ENCODE measurements at regions not wholly inside any gene's neighbourhood (a gene's known extent, or its start where the extent isn't known, plus 50 kb on each side); places are given as distances from the start of the nearest gene placed in this dataset.

- Histone ChIP-seq H4K20me1 (ENCODE audit: insufficient read depth) (no peaks in the 10 kb centered on the region), H3K27ac (no peak overlapping the region), H3K4me3 (IDR thresholded peaks at IDR 0.05; ENCODE audit: insufficient read depth, low read depth, low read length) (no peak overlapping the region), H2AFZ (ENCODE audit: low read depth) (no peak overlapping the region), H3K4me2 (no peak overlapping the region), H3K4me1 (ENCODE audit: low read depth, poor library complexity, severe bottlenecking) (no peaks in the 10 kb centered on the region), H3K36me3 (ENCODE audit: insufficient read depth) (no peaks in the 10 kb centered on the region), H3K27me3 (ENCODE audit: insufficient read depth, low read depth) (no peaks in the 10 kb centered on the region), H3K79me2 (ENCODE audit: insufficient read depth, low read depth) (no peaks in the 10 kb centered on the region), H3K9ac (no peak overlapping the region)
- no peak for TF ChIP-seq CTCF (conservative IDR thresholded peaks at IDR 0.05; ENCODE audit: low read depth, low read length)
Measured at GRCh38 chr18:45539491-45539891, 75.8 kb upstream of the SLC14A2 start.

GRCh38 chr18:45540125-45540524 is 75.2 kb upstream of the SLC14A2 start:
- H3K4me3 ChIP-seq (IDR thresholded peaks at IDR 0.05; ENCODE audit: insufficient read depth, low read depth, low read length) = no peak overlapping the region
- H2AFZ ChIP-seq (ENCODE audit: low read depth) = no peak overlapping the region
- H3K79me2 ChIP-seq (ENCODE audit: insufficient read depth, low read depth) = no peaks in the 10 kb centered on the region
- no peak overlapping the region for H3K27ac ChIP-seq
- no peaks in the 10 kb centered on the region for H3K4me1 ChIP-seq (ENCODE audit: low read depth, poor library complexity, severe bottlenecking)
- no peaks in the 10 kb centered on the region for H3K27me3 ChIP-seq (ENCODE audit: insufficient read depth, low read depth)
- H3K36me3 ChIP-seq (ENCODE audit: insufficient read depth) = no peaks in the 10 kb centered on the region
- H4K20me1 ChIP-seq (ENCODE audit: insufficient read depth) = no peaks in the 10 kb centered on the region
- H3K4me2 ChIP-seq = no peak overlapping the region
- no peak for TF ChIP-seq CTCF (conservative IDR thresholded peaks at IDR 0.05; ENCODE audit: low read depth, low read length)
- no peak overlapping the region for H3K9ac ChIP-seq

GRCh38 chr18:45541421-45541820 is 73.9 kb upstream of the SLC14A2 start:
- no peaks in the 10 kb centered on the region for H4K20me1 ChIP-seq (ENCODE audit: insufficient read depth)
- no peak overlapping the region for H3K9ac ChIP-seq
- no peaks in the 10 kb centered on the region for H3K4me1 ChIP-seq (ENCODE audit: low read depth, poor library complexity, severe bottlenecking)
- H2AFZ ChIP-seq (ENCODE audit: low read depth) = no peak overlapping the region
- no peak for TF ChIP-seq CTCF (conservative IDR thresholded peaks at IDR 0.05; ENCODE audit: low read depth, low read length)
- no peaks in the 10 kb centered on the region for H3K79me2 ChIP-seq (ENCODE audit: insufficient read depth, low read depth)
- H3K36me3 ChIP-seq (ENCODE audit: insufficient read depth) = no peaks in the 10 kb centered on the region
- no peak overlapping the region for H3K4me2 ChIP-seq
- no peak overlapping the region for H3K4me3 ChIP-seq (IDR thresholded peaks at IDR 0.05; ENCODE audit: insufficient read depth, low read depth, low read length)
- no peaks in the 10 kb centered on the region for H3K27me3 ChIP-seq (ENCODE audit: insufficient read depth, low read depth)
- H3K27ac ChIP-seq = no peak overlapping the region

- no peaks in the 10 kb centered on the region for H3K36me3 ChIP-seq (ENCODE audit: insufficient read depth)
- no peak overlapping the region for H2AFZ ChIP-seq (ENCODE audit: low read depth)
- H3K79me2 ChIP-seq (ENCODE audit: insufficient read depth, low read depth) = no peaks in the 10 kb centered on the region
- H4K20me1 ChIP-seq (ENCODE audit: insufficient read depth) = no peaks in the 10 kb centered on the region
- no peak overlapping the region for H3K4me2 ChIP-seq
- TF ChIP-seq CTCF (conservative IDR thresholded peaks at IDR 0.05; ENCODE audit: low read depth, low read length) = no peak
- no peak overlapping the region for H3K9ac ChIP-seq
- no peaks in the 10 kb centered on the region for H3K4me1 ChIP-seq (ENCODE audit: low read depth, poor library complexity, severe bottlenecking)
- H3K27ac ChIP-seq = no peak overlapping the region
- no peaks in the 10 kb centered on the region for H3K27me3 ChIP-seq (ENCODE audit: insufficient read depth, low read depth)
- no peak overlapping the region for H3K4me3 ChIP-seq (IDR thresholded peaks at IDR 0.05; ENCODE audit: insufficient read depth, low read depth, low read length)
Measured at GRCh38 chr18:45542043-45542442, 73.2 kb upstream of the SLC14A2 start.

GRCh38 chr18:45547910-45548309 is 67.4 kb upstream of the SLC14A2 start:
- H3K4me2 ChIP-seq = no peak overlapping the region
- H3K27ac ChIP-seq = no peak overlapping the region
- no peak overlapping the region for H3K9ac ChIP-seq
- TF ChIP-seq CTCF (conservative IDR thresholded peaks at IDR 0.05; ENCODE audit: low read depth, low read length) = no peak
- no peaks in the 10 kb centered on the region for H3K36me3 ChIP-seq (ENCODE audit: insufficient read depth)
- no peaks in the 10 kb centered on the region for H3K4me1 ChIP-seq (ENCODE audit: low read depth, poor library complexity, severe bottlenecking)
- H3K4me3 ChIP-seq (IDR thresholded peaks at IDR 0.05; ENCODE audit: insufficient read depth, low read depth, low read length) = no peak overlapping the region
- no peaks in the 10 kb centered on the region for H4K20me1 ChIP-seq (ENCODE audit: insufficient read depth)
- no peak overlapping the region for H2AFZ ChIP-seq (ENCODE audit: low read depth)
- no peaks in the 10 kb centered on the region for H3K27me3 ChIP-seq (ENCODE audit: insufficient read depth, low read depth)
- H3K79me2 ChIP-seq (ENCODE audit: insufficient read depth, low read depth) = no peaks in the 10 kb centered on the region

Data from KMS-11 (cell line).